ENCODE measurements at regions not wholly inside any gene's neighbourhood (a gene's known extent, or its start where the extent isn't known, plus 50 kb on each side); places are given as distances from the start of the nearest gene placed in this dataset.

GRCh38 chr6:71496722-71497033 lies 208.1 kb downstream of the OGFRL1 start:
- TF ChIP-seq CTCF (IDR thresholded peaks at IDR 0.05) (no peak), POLR2A (IDR thresholded peaks at IDR 0.05) (no peak)

Measured in esophagus squamous epithelium (tissue), 4 donors.